ENCODE measurements at regions not wholly inside any gene's neighbourhood (a gene's known extent, or its start where the extent isn't known, plus 50 kb on each side); places are given as distances from the start of the nearest gene placed in this dataset.

GRCh38 chr11:119885067-119885466 is 156.1 kb upstream of the NECTIN1 start:
- no peaks in the 10 kb centered on the region for H3K36me3 ChIP-seq (ENCODE audit: insufficient read depth, low read length)
- no peaks in the 10 kb centered on the region for H3K9me3 ChIP-seq (ENCODE audit: insufficient read depth, low read depth, low read length)
- H3K9ac ChIP-seq (ENCODE audit: low read depth, low read length, poor library complexity, severe bottlenecking), result no peak overlapping the region
- no peaks in the 10 kb centered on the region for H3K9me2 ChIP-seq (replicated peaks; ENCODE audit: low read depth, low read length)
- H4K20me1 ChIP-seq (ENCODE audit: insufficient read depth, low read length, poor library complexity, severe bottlenecking), result no peaks in the 10 kb centered on the region
- no peak overlapping the region for H2AFZ ChIP-seq (ENCODE audit: low read length)
- no peak for TF ChIP-seq EZH2phosphoT487 (IDR thresholded peaks at IDR 0.05; ENCODE audit: borderline replicate concordance)
- TF ChIP-seq CTCF (conservative IDR thresholded peaks at IDR 0.05; ENCODE audit: low read length), result no peak
- peaks cover 31% of the 10 kb centered on the region for H3K4me1 ChIP-seq (ENCODE audit: insufficient read depth, low read length, poor library complexity, severe bottlenecking)
- H3K4me3 ChIP-seq (ENCODE audit: low read length, poor library complexity, severe bottlenecking), result no peak overlapping the region
- no peaks in the 10 kb centered on the region for H3F3A ChIP-seq (ENCODE audit: low read depth)
- no peaks in the 10 kb centered on the region for H3K79me2 ChIP-seq (ENCODE audit: insufficient read depth, low read length)
- no peaks in the 10 kb centered on the region for H3K27me3 ChIP-seq (ENCODE audit: insufficient read depth, low read length, poor library complexity, severe bottlenecking)
- H3K4me2 ChIP-seq (ENCODE audit: low read depth, low read length, poor library complexity, severe bottlenecking), result no peak overlapping the region

- TF ChIP-seq CTCF (conservative IDR thresholded peaks at IDR 0.05; ENCODE audit: low read length), result no peak
- no peak for TF ChIP-seq EZH2phosphoT487 (IDR thresholded peaks at IDR 0.05; ENCODE audit: borderline replicate concordance)
- Histone ChIP-seq H3K27me3 (ENCODE audit: insufficient read depth, low read length, poor library complexity, severe bottlenecking) (no peaks in the 10 kb centered on the region), H3K4me1 (ENCODE audit: insufficient read depth, low read length, poor library complexity, severe bottlenecking) (peaks cover 6% of the 10 kb centered on the region), H3K9me3 (ENCODE audit: insufficient read depth, low read depth, low read length) (no peaks in the 10 kb centered on the region), H4K20me1 (ENCODE audit: insufficient read depth, low read length, poor library complexity, severe bottlenecking) (no peaks in the 10 kb centered on the region), H3K9ac (ENCODE audit: low read depth, low read length, poor library complexity, severe bottlenecking) (no peak overlapping the region), H3K9me2 (replicated peaks; ENCODE audit: low read depth, low read length) (no peaks in the 10 kb centered on the region), H3K4me3 (ENCODE audit: low read length, poor library complexity, severe bottlenecking) (no peak overlapping the region), H3K79me2 (ENCODE audit: insufficient read depth, low read length) (no peaks in the 10 kb centered on the region), H3K4me2 (ENCODE audit: low read depth, low read length, poor library complexity, severe bottlenecking) (no peak overlapping the region), H2AFZ (ENCODE audit: low read length) (no peak overlapping the region), H3F3A (ENCODE audit: low read depth) (no peaks in the 10 kb centered on the region), H3K36me3 (ENCODE audit: insufficient read depth, low read length) (no peaks in the 10 kb centered on the region)
Observed at GRCh38 chr11:119882316-119882715, 153.3 kb upstream of the NECTIN1 start.

DNA sequence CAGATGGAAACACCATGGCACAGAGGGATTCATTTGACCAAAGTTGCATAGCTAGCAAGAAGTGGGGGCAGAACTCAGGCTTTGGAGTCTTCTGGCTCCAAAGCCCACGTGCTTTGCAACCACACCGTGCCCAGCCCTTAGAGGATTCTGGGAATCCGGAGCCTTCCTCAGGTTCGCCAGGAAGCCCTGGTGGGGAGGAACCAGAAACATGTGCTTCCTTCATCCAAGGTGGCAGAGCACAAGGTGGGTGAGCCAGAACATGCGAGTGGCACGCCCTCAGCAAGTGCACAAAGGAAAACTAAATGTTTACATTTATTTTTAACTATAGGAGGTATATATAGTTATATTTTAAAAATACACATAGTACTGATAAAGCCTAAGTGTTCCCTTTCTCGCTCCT is 151.9 kb upstream of the NECTIN1 start:
- Histone ChIP-seq H3F3A (ENCODE audit: low read depth) (no peaks in the 10 kb centered on the region), H3K4me3 (ENCODE audit: low read length, poor library complexity, severe bottlenecking) (no peak overlapping the region), H3K9ac (ENCODE audit: low read depth, low read length, poor library complexity, severe bottlenecking) (no peak overlapping the region), H4K20me1 (ENCODE audit: insufficient read depth, low read length, poor library complexity, severe bottlenecking) (no peaks in the 10 kb centered on the region), H2AFZ (ENCODE audit: low read length) (no peak overlapping the region), H3K9me3 (ENCODE audit: insufficient read depth, low read depth, low read length) (no peaks in the 10 kb centered on the region), H3K9me2 (replicated peaks; ENCODE audit: low read depth, low read length) (no peaks in the 10 kb centered on the region), H3K79me2 (ENCODE audit: insufficient read depth, low read length) (no peaks in the 10 kb centered on the region), H3K4me1 (ENCODE audit: insufficient read depth, low read length, poor library complexity, severe bottlenecking) (no peaks in the 10 kb centered on the region), H3K36me3 (ENCODE audit: insufficient read depth, low read length) (no peaks in the 10 kb centered on the region), H3K27me3 (ENCODE audit: insufficient read depth, low read length, poor library complexity, severe bottlenecking) (no peaks in the 10 kb centered on the region), H3K4me2 (ENCODE audit: low read depth, low read length, poor library complexity, severe bottlenecking) (no peak overlapping the region)
- TF ChIP-seq EZH2phosphoT487 (IDR thresholded peaks at IDR 0.05; ENCODE audit: borderline replicate concordance) (no peak), CTCF (conservative IDR thresholded peaks at IDR 0.05; ENCODE audit: low read length) (no peak)

Measured in Loucy (cell line).